ENCODE measurements at regions not wholly inside any gene's neighbourhood (a gene's known extent, or its start where the extent isn't known, plus 50 kb on each side); places are given as distances from the start of the nearest gene placed in this dataset.

GRCh38 chr6:91731939-91732338, 1145.1 kb upstream of the MAP3K7 start:
- Histone ChIP-seq H2AFZ (ENCODE audit: low read length) (no peak overlapping the region), H2AK5ac (ENCODE audit: insufficient read length, low read length) (no peak overlapping the region), H3K56ac (ENCODE audit: insufficient read length, low read depth, low read length) (no peak overlapping the region), H3K9ac (ENCODE audit: extremely low read depth, insufficient read length, low read length) (no peak overlapping the region), H2BK20ac (ENCODE audit: low read depth, low read length, poor library complexity, severe bottlenecking) (no peak overlapping the region), H4K91ac (ENCODE audit: insufficient read length, low read depth, low read length) (no peak overlapping the region), H3K4ac (ENCODE audit: low read depth, low read length) (no peak overlapping the region), H2BK120ac (ENCODE audit: low read depth, low read length, poor library complexity, severe bottlenecking) (no peak overlapping the region), H4K20me1 (ENCODE audit: control insufficient read depth, insufficient read depth, insufficient read length) (no peaks in the 10 kb centered on the region), H3T11ph (ENCODE audit: low read length) (no peak overlapping the region), H3K79me1 (ENCODE audit: insufficient read depth, low read depth, low read length, poor library complexity, severe bottlenecking) (no peaks in the 10 kb centered on the region), H3K14ac (ENCODE audit: insufficient read depth, low read length) (no peak overlapping the region), H3K9me3 (ENCODE audit: control insufficient read depth, low read depth, low read length) (no peaks in the 10 kb centered on the region), H2BK12ac (ENCODE audit: insufficient read length, low read depth, low read length) (no peak overlapping the region), H3K18ac (ENCODE audit: insufficient read length, low read depth, low read length) (no peak overlapping the region), H2BK5ac (ENCODE audit: insufficient read length, low read length) (no peak overlapping the region), H4K8ac (replicated peaks; ENCODE audit: insufficient read length, low read depth, low read length) (no peak overlapping the region), H3K4me2 (ENCODE audit: insufficient read depth, insufficient read length, low read length) (no peak overlapping the region), H3K27ac (ENCODE audit: insufficient read length, low read depth, low read length) (no peak overlapping the region), H2BK15ac (ENCODE audit: low read depth, low read length) (no peak overlapping the region), H3K23ac (ENCODE audit: insufficient read length, low read depth, low read length) (no peak overlapping the region), H3K79me2 (ENCODE audit: insufficient read depth, low read length) (no peaks in the 10 kb centered on the region), H3K4me1 (ENCODE audit: insufficient read depth, low read length) (no peaks in the 10 kb centered on the region), H3K27me3 (ENCODE audit: insufficient read depth, low read length) (no peaks in the 10 kb centered on the region), H3K23me2 (ENCODE audit: insufficient read length, low read depth, low read length, poor library complexity, severe bottlenecking) (no peaks in the 10 kb centered on the region), H4K5ac (ENCODE audit: insufficient read length, low read depth, low read length) (no peak overlapping the region)
- no peak overlapping the region for H3K27ac Mint-ChIP-seq
- H3K4me3 Mint-ChIP-seq: no peak overlapping the region
- no peaks in the 10 kb centered on the region for H3K36me3 Mint-ChIP-seq (ENCODE audit: insufficient read depth in 1 of 3, low read depth in 3 of 3)
- no peak for DNase-seq
- no peaks in the 10 kb centered on the region for H3K9me3 Mint-ChIP-seq
- no peak for TF ChIP-seq CTCF (conservative IDR thresholded peaks at IDR 0.05)
- no peaks in the 10 kb centered on the region for H3K4me1 Mint-ChIP-seq
- H3K27me3 Mint-ChIP-seq (ENCODE audit: low read depth): no peaks in the 10 kb centered on the region

All from H9 (cell line).